ENCODE measurements at regions not wholly inside any gene's neighbourhood (a gene's known extent, or its start where the extent isn't known, plus 50 kb on each side); places are given as distances from the start of the nearest gene placed in this dataset.

DNA sequence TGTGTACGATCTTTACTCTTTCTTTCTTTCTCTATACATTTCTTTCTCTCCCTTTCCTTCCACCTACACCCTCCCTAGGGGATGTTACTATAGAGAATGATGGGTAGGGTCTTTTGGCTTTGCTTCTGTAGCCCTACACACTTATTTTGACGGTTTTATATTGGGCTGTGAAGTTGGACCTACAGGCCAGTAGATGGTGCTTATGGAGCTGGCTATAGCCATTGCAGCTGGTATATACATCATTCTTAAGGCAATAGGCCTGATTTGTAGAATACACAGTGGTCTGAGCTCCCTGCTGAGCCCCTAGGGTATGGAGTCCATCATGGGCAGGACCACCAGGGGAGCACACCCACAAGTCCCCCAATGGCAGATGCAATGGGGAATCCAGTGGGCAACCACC is 1869.7 kb downstream of the STIM2 start:
- TF ChIP-seq, protein P1, sequence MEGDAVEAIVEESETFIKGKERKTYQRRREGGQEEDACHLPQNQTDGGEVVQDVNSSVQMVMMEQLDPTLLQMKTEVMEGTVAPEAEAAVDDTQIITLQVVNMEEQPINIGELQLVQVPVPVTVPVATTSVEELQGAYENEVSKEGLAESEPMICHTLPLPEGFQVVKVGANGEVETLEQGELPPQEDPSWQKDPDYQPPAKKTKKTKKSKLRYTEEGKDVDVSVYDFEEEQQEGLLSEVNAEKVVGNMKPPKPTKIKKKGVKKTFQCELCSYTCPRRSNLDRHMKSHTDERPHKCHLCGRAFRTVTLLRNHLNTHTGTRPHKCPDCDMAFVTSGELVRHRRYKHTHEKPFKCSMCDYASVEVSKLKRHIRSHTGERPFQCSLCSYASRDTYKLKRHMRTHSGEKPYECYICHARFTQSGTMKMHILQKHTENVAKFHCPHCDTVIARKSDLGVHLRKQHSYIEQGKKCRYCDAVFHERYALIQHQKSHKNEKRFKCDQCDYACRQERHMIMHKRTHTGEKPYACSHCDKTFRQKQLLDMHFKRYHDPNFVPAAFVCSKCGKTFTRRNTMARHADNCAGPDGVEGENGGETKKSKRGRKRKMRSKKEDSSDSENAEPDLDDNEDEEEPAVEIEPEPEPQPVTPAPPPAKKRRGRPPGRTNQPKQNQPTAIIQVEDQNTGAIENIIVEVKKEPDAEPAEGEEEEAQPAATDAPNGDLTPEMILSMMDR (IDR thresholded peaks at IDR 0.05; ENCODE audit: insufficient read depth, low read depth, low read length) = no peak
- TF ChIP-seq EZH2 (IDR thresholded peaks at IDR 0.05; ENCODE audit: insufficient read depth, low read length) = no peak

Measured in astrocyte (in vitro differentiated cells and primary cell).